Pancreas (tissue), 10 donors: ENCODE measurements at regions not wholly inside any gene's neighbourhood (a gene's known extent, or its start where the extent isn't known, plus 50 kb on each side); places are given as distances from the start of the nearest gene placed in this dataset.

Source experiments
- ATAC-seq, 4 donors: fragments of 200-7000 bp; cut with Tn5 transposase; one replicate each; pipeline versions ENCODE4 v1.8.0 to v1.9.1; 2020; ENCODE audit warnings: mild to moderate bottlenecking in 4 of 4, moderate library complexity in 4 of 4
- DNase-seq, 6 donors: peaks; one replicate each; pipeline ENCODE4 v3.0.0-alpha.2; 2020
- FAIRE-seq: peaks from 2 replicates; lab custom pipeline; 2012; peaks lifted over from hg19 to GRCh38; lab: Jason Lieb, UNC
- H3K27ac ChIP-seq, 4 donors: fragments of 200-600 bp; sonication (generic); 1 replicate in 3 of 4; 2 replicates in 1 of 4; pipeline versions ENCODE4 v1.5.0 to v1.8.0; 2020
- H3K27me3 ChIP-seq, 4 donors: fragments of 200-600 bp; one replicate each; pipeline ENCODE4 v1.8.0; 2021
- H3K36me3 ChIP-seq, 3 donors: fragments of 200-600 bp; sonication (generic) in 1 of 3; one replicate each; pipeline versions ENCODE4 v1.5.0 to v1.8.0; 2020 to 2021
- H3K4me1 ChIP-seq, 3 donors: fragments of 200-600 bp; one replicate each; pipeline ENCODE4 v1.8.0; 2021
- H3K4me3 ChIP-seq, 4 donors: fragments of 200-600 bp; sonication (generic) in 2 of 4; one replicate each; pipeline versions ENCODE4 v1.5.0 to v1.8.0; 2020 to 2021
- H3K9me3 ChIP-seq, 4 donors: fragments of 200-600 bp; one replicate each; pipeline ENCODE4 v1.8.0; 2021
- WGBS, 2 donors: extraction: QIAGEN DNeasy Blood & Tissue Kit; methylation state at CpG; one replicate each; pipeline ENCODE4 v1.1.7; 2013; 5-methylcytosine and 5-hydroxymethylcytosine counted together
- intact Hi-C, 3 donors: fragments of 100-400 bp; cut with DNase I; formaldehyde crosslinking; loops; one replicate each; pipeline versions ENCODE4 v1.11.1 to v1.14.2; 2022
- TF ChIP-seq, protein P1 (sequence below), 4 donors: fragments of 200-600 bp; sonication (generic) in 3 of 4; IDR thresholded peaks; one replicate each; pipeline versions ENCODE4 v1.5.0 to v1.8.0; 2021; ENCODE audit warnings: antibody characterized with exemption in 4 of 4
- donor health status: healthy with polysubstance abuse.
- donor health status: DM: no; HTN: no; CAD: no; lungs with moderate emphysema.
- donor health status: DM: no; HTN: no; CAD: no.
- donor health status: control.
- donor health status: control.
- donor health status: Bipolar disorder and iron deficiency.
- donor health status: DM: yes; HTN: yes; CAD: no.
- donor health status: DM: no; HTN: no; CAD: no.
- donor health status: DM: no; HTN: no; CAD: no.
- donor health status: DM: yes; HTN: yes; CAD: no.

DNA sequence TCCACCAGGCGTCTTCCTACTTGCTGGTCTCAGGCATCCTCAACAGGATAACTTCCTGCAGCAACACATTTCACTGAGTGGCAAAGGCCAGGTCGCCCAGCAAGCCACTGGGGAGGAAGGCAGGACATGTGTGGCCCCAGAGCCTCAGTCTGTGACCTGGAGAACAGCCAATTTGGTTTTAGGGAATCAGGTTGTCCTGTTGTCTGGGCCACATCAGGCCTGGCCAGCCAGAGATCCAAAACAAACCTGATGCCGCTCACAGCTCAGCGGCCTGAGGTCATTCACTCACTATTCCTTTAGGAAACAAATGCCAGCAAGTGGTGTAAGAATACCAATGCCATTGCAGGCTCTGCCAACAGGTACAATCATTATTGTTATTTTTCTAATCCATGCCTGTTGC is 210.7 kb downstream of the VAPA start:
- no peaks in the 10 kb centered on the region for H3K27me3 ChIP-seq
- WGBS, 2 donors = 76 to 96% methylated on average over 4 of the region's 4 CpGs
- H3K4me1 ChIP-seq = peaks cover 0 to 5% (median 0%) of the 10 kb centered on the region in 3 donors
- DNase-seq (no peak), ATAC-seq (no peak), FAIRE-seq (no peak)
- H3K4me3 ChIP-seq = no peak overlapping the region
- no peaks in the 10 kb centered on the region for H3K9me3 ChIP-seq
- TF ChIP-seq, protein P1, sequence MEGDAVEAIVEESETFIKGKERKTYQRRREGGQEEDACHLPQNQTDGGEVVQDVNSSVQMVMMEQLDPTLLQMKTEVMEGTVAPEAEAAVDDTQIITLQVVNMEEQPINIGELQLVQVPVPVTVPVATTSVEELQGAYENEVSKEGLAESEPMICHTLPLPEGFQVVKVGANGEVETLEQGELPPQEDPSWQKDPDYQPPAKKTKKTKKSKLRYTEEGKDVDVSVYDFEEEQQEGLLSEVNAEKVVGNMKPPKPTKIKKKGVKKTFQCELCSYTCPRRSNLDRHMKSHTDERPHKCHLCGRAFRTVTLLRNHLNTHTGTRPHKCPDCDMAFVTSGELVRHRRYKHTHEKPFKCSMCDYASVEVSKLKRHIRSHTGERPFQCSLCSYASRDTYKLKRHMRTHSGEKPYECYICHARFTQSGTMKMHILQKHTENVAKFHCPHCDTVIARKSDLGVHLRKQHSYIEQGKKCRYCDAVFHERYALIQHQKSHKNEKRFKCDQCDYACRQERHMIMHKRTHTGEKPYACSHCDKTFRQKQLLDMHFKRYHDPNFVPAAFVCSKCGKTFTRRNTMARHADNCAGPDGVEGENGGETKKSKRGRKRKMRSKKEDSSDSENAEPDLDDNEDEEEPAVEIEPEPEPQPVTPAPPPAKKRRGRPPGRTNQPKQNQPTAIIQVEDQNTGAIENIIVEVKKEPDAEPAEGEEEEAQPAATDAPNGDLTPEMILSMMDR (IDR thresholded peaks at IDR 0.05) = no peak
- intact Hi-C loops = no loop called here
- no peak overlapping the region for H3K27ac ChIP-seq
- no peaks in the 10 kb centered on the region for H3K36me3 ChIP-seq

DNA sequence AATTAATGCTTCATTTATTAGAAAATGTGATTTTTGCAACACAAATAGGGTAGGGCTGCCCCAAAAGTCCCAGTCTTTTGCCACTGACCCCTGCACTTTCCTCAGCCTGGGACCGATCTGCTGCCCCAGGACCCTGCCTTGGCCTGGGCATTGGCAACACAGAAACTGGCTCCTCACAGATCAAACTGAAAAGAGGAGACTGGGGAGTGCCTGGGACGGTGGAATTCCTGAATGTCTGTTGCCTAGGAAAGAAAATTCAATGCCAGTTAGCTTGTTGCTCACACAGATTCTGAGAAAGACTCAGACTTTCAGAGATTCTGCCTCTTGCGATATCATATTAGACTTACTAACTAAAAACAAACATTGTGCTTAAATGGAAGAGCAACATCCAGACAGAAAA is 211.2 kb downstream of the VAPA start:
- WGBS, 2 donors = 88 to 91% methylated on average over 3 of the region's 3 CpGs
- no peaks in the 10 kb centered on the region for H3K36me3 ChIP-seq
- H3K9me3 ChIP-seq = no peaks in the 10 kb centered on the region
- no peak overlapping the region for H3K4me3 ChIP-seq
- intact Hi-C loops = no loop called here
- no peak for FAIRE-seq
- peaks cover 0 to 5% (median 0%) of the 10 kb centered on the region in 3 donors for H3K4me1 ChIP-seq
- no peak for ATAC-seq
- H3K27ac ChIP-seq = no peak overlapping the region
- TF ChIP-seq, protein P1 (IDR thresholded peaks at IDR 0.05) = no peak
- no peaks in the 10 kb centered on the region for H3K27me3 ChIP-seq
- DNase-seq = no peak

DNA sequence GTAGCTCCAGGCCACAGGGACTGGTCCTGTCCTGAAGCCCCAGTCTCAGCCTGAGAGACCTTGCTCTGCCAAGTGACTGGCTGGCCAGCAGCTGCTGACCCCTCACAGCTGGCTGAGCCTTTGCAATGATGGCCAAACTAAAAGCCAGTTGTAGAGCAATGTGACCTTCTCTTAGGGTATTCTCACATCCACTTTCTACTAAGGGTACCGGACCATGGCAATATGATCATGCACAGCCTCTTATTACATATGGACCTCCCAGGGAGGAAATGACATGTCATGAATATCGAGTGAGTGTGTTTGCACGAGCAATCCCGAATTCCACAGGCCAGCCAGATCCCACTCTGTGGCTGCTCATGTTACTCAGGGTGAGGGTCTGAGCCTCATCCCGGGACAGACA is 213.9 kb downstream of the VAPA start:
- DNase-seq (no peak), ATAC-seq (no peak), FAIRE-seq (no peak)
- WGBS, 2 donors = 61 to 71% methylated on average over 5 of the region's 5 CpGs
- H3K4me1 ChIP-seq = peaks cover 0 to 3% (median 0%) of the 10 kb centered on the region in 3 donors
- H3K4me3 ChIP-seq = no peak overlapping the region
- no peaks in the 10 kb centered on the region for H3K27me3 ChIP-seq
- no peaks in the 10 kb centered on the region for H3K36me3 ChIP-seq
- intact Hi-C loops = no loop called here
- TF ChIP-seq, protein P1 (IDR thresholded peaks at IDR 0.05) = no peak
- no peaks in the 10 kb centered on the region for H3K9me3 ChIP-seq
- H3K27ac ChIP-seq = no peak overlapping the region

DNA sequence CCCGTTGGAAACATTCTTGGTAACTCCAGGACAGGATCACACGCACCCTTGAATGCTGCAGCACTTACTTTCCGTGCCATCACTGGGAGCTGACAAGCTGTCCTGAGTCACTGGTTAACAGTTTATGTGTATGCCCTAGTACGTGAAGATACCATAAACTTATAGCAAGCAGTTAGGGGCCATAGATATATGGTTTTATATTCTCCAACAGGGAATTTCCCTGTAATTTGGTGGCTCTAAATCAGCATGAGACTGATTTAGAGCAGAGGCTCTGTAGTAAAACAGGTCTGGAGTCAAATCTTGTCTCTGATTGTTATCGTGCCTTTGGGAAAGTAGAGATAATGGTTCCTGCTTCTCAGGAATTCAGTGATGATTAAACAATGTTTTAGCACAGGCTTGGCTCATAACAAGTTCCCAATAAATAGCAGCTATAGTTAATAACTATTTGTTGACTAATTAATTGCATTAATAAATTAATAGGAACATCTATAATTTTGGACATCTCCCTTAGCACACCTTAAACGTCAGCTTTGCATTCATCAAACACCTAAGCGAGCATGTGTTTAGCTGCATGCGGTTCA is 215.2 kb downstream of the VAPA start:
- Histone ChIP-seq H3K27ac (no peak overlapping the region), H3K27me3 (no peaks in the 10 kb centered on the region), H3K4me1 (peaks cover 0 to 3% (median 0%) of the 10 kb centered on the region in 3 donors), H3K36me3 (no peaks in the 10 kb centered on the region), H3K4me3 (no peak overlapping the region), H3K9me3 (no peaks in the 10 kb centered on the region)
- TF ChIP-seq, protein P1 (IDR thresholded peaks at IDR 0.05) = no peak
- 80 to 84% methylated on average over 8 of the region's 8 CpGs for whole genome bisulfite sequencing, 2 donors
- FAIRE-seq (no peak), ATAC-seq (no peak), DNase-seq (no peak)
- intact Hi-C loops = no loop called here

DNA sequence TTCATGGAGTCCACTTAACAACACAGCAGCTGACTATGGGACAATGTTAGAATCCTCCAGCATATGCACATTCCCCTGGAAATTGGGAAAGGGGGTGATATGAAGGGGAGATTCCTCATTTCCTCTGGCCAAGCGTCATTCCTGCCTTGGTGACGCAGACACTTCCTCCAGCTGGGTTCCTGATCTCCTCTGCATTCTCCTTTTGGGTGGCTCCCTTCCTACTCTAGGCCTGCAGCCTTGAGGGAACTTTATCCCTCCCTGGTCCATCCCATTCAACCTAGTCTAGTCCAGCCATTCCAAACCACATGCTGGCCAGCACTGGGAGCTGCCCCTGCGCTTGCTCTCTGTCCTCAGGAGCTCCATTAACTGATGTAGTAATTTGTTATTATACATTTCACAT is 216.8 kb downstream of the VAPA start:
- 96% methylated on average over 3 of the region's 3 CpGs for WGBS, 2 donors
- intact Hi-C loops = no loop called here
- Histone ChIP-seq H3K27me3 (no peaks in the 10 kb centered on the region), H3K4me1 (peaks cover 0 to 3% (median 0%) of the 10 kb centered on the region in 3 donors), H3K27ac (no peak overlapping the region), H3K4me3 (no peak overlapping the region), H3K36me3 (no peaks in the 10 kb centered on the region), H3K9me3 (no peaks in the 10 kb centered on the region)
- DNase-seq (no peak), FAIRE-seq (no peak), ATAC-seq (no peak)
- TF ChIP-seq, protein P1 (IDR thresholded peaks at IDR 0.05) = no peak
